MM.1S (cell line): ENCODE measurements at regions not wholly inside any gene's neighbourhood (a gene's known extent, or its start where the extent isn't known, plus 50 kb on each side); places are given as distances from the start of the nearest gene placed in this dataset.

Experiments
- DNase-seq: peaks from one replicate; pipeline ENCODE4 v3.0.0-alpha.2; 2015
- H2AFZ ChIP-seq: fragments of 300-600 bp; sonication (generic); 2 replicates; pipeline ENCODE4 v1.6.0; 2016; ENCODE audit warnings: antibody characterized with exemption, low read length
- H3F3A ChIP-seq: fragments of 300-600 bp; sonication (generic); 2 replicates; pipeline ENCODE4 v1.6.1; 2016; ENCODE audit warnings: mild to moderate bottlenecking, antibody characterized with exemption, low read length, moderate library complexity, mixed read lengths; ENCODE audit not compliant: insufficient read depth
- H3K27ac ChIP-seq: fragments of 300-600 bp; sonication (generic); 2 replicates; pipeline ENCODE4 v1.5.1; 2016; ENCODE audit warnings: mild to moderate bottlenecking, low read length
- H3K27me3 ChIP-seq: fragments of 300-600 bp; sonication (generic); replicated peaks from 2 replicates; pipeline ENCODE4 v1.6.0; 2016; ENCODE audit warnings: low read length; ENCODE audit not compliant: insufficient read depth
- H3K36me3 ChIP-seq: fragments of 300-600 bp; sonication (generic); replicated peaks from 2 replicates; pipeline ENCODE4 v1.6.1; 2016; ENCODE audit warnings: mild to moderate bottlenecking, low read length, mixed read lengths; ENCODE audit not compliant: insufficient read depth
- H3K4me1 ChIP-seq: fragments of 300-600 bp; sonication (generic); 2 replicates; pipeline ENCODE4 v1.6.1; 2016; ENCODE audit warnings: low read length, mixed read lengths
- H3K4me2 ChIP-seq: fragments of 300-600 bp; sonication (generic); 2 replicates; pipeline ENCODE4 v1.6.0; 2016; ENCODE audit warnings: low read depth, low read length
- H3K4me3 ChIP-seq: fragments of 300-600 bp; sonication (generic); 2 replicates; pipeline ENCODE4 v1.5.1; 2016; ENCODE audit warnings: low read length, mixed read lengths
- H3K79me2 ChIP-seq: fragments of 300-600 bp; sonication (generic); 2 replicates; pipeline ENCODE4 v1.6.1; 2016; ENCODE audit warnings: mixed run types, low read length, mixed read lengths
- H3K9ac ChIP-seq: fragments of 300-600 bp; sonication (generic); 2 replicates; pipeline ENCODE4 v1.6.1; 2016; ENCODE audit warnings: low read length, mixed read lengths
- H3K9me2 ChIP-seq: fragments of 300-600 bp; sonication (generic); replicated peaks from 2 replicates; pipeline ENCODE4 v1.6.1; 2016; ENCODE audit warnings: mild to moderate bottlenecking, low read length, mixed read lengths; ENCODE audit not compliant: insufficient read depth
- H3K9me3 ChIP-seq: fragments of 300-600 bp; sonication (generic); replicated peaks from 2 replicates; pipeline ENCODE4 v1.6.1; 2016; ENCODE audit warnings: mild to moderate bottlenecking, low read length, mixed read lengths; ENCODE audit not compliant: insufficient read depth
- H4K20me1 ChIP-seq: fragments of 300-600 bp; sonication (generic); 2 replicates; pipeline ENCODE4 v1.6.1; 2016; ENCODE audit warnings: mild to moderate bottlenecking, low read length, moderate library complexity, mixed read lengths; ENCODE audit not compliant: insufficient read depth
- CTCF ChIP-seq: fragments of 300-600 bp; sonication (generic); IDR thresholded peaks from 2 replicates; pipeline ENCODE4 v1.5.1; 2016; ENCODE audit warnings: antibody characterized with exemption, low read length, mixed read lengths
- EZH2 ChIP-seq: fragments of 300-600 bp; sonication (generic); optimal IDR thresholded peaks from 2 replicates; pipeline ENCODE3; 2017; ENCODE audit warnings: low read depth, mild to moderate bottlenecking, antibody characterized with exemption, low read length, mixed read lengths
- EZH2phosphoT487 ChIP-seq: fragments of 300-600 bp; sonication (generic); IDR thresholded peaks from 2 replicates; pipeline ENCODE4 v1.6.1; 2018; ENCODE audit warnings: antibody characterized with exemption, low read length

- no peak for DNase-seq
Observed at GRCh38 chr2:239523147-239523953, 122.5 kb upstream of the HDAC4 start.

GRCh38 chr2:239522740-239523119 is 121.9 kb upstream of the HDAC4 start:
- TF ChIP-seq EZH2 (no peak), EZH2phosphoT487 (no peak), CTCF (no peak)
- Histone ChIP-seq H3K9ac (no peak overlapping the region), H3K79me2 (no peaks in the 10 kb centered on the region), H3K9me2 (no peaks in the 10 kb centered on the region), H3K4me1 (no peaks in the 10 kb centered on the region), H3K27me3 (no peaks in the 10 kb centered on the region), H3K9me3 (no peaks in the 10 kb centered on the region), H3K36me3 (no peaks in the 10 kb centered on the region), H2AFZ (no peak overlapping the region), H3K27ac (no peak overlapping the region), H3K4me3 (no peak overlapping the region), H3K4me2 (no peak overlapping the region), H3F3A (no peaks in the 10 kb centered on the region), H4K20me1 (no peaks in the 10 kb centered on the region)
- no peak for DNase-seq

More at GRCh38 chr2:239523147-239523953, 122.5 kb upstream of the HDAC4 start:
- Histone ChIP-seq H4K20me1 (no peaks in the 10 kb centered on the region), H3K9ac (no peak overlapping the region), H3K4me2 (no peak overlapping the region), H3K27ac (no peak overlapping the region), H3K4me1 (no peaks in the 10 kb centered on the region), H2AFZ (no peak overlapping the region), H3F3A (no peaks in the 10 kb centered on the region), H3K79me2 (no peaks in the 10 kb centered on the region), H3K9me3 (no peaks in the 10 kb centered on the region), H3K36me3 (no peaks in the 10 kb centered on the region), H3K27me3 (no peaks in the 10 kb centered on the region), H3K9me2 (no peaks in the 10 kb centered on the region), H3K4me3 (no peak overlapping the region)
- TF ChIP-seq EZH2phosphoT487 (no peak), CTCF (no peak), EZH2 (no peak)

DNA sequence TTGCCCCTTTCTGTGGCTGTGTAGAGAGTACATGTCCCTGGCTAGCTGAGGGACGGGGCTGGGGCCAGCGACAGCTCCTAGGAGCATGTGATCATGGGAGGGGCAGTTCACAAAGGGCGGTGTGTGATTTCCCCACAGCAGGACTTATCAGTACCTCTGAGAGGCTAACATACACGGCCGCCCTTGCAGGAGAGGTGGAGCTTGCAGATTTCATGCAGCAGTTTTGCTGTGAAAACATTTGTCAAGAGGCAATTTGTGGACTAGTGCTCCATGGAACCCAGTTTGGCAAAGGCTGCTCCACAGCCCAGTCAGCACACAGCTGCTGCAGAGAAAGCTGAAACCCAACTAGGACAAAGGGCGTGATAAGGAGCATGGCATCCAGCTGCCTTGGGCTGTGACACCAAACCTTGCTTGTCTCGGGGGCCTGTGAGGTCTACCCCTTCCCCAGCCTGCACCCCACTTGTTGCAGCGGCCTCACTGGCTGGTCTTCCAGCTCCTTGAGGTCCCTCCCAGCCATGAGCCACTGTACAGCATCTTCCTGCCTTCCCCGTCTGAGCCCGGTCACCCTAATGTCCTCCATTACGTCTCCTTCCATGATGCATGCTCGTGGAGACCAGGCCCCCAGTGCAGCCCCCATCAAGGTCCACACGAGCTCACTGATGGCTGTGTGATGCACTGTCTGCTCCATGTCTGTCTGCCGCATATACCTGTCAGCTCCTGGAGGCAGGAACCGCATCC is 121.4 kb upstream of the HDAC4 start:
- Histone ChIP-seq H3K9me3 (no peaks in the 10 kb centered on the region), H3K4me1 (no peaks in the 10 kb centered on the region), H3F3A (no peaks in the 10 kb centered on the region), H3K27me3 (no peaks in the 10 kb centered on the region), H2AFZ (no peak overlapping the region), H3K79me2 (no peaks in the 10 kb centered on the region), H3K4me2 (no peak overlapping the region), H4K20me1 (no peaks in the 10 kb centered on the region), H3K4me3 (no peak overlapping the region), H3K36me3 (no peaks in the 10 kb centered on the region), H3K9me2 (no peaks in the 10 kb centered on the region), H3K9ac (no peak overlapping the region), H3K27ac (no peak overlapping the region)
- no peak for DNase-seq
- TF ChIP-seq EZH2, result no peak
- TF ChIP-seq CTCF, result no peak
- TF ChIP-seq EZH2phosphoT487, result no peak
